ENCODE measurements at regions not wholly inside any gene's neighbourhood (a gene's known extent, or its start where the extent isn't known, plus 50 kb on each side); places are given as distances from the start of the nearest gene placed in this dataset.

- Histone ChIP-seq H3K4me1 (ENCODE audit: control insufficient read depth in 4 of 4, insufficient read depth in 4 of 4, low read length in 3 of 4) (peaks cover 0 to 6% (median 3%) of the 10 kb centered on the region in 4 donors), H3K27ac (ENCODE audit: low read depth in 1 of 2, low read length in 2 of 2) (no peak overlapping the region), H3K27me3 (ENCODE audit: control insufficient read depth in 4 of 4, insufficient read depth in 4 of 4, low read length in 3 of 4) (no peaks in the 10 kb centered on the region), H3K9ac (ENCODE audit: low read depth in 1 of 2, low read length in 2 of 2) (no peak overlapping the region), H3K4me3 (ENCODE audit: low read depth in 1 of 3, low read length in 3 of 3) (no peak overlapping the region), H3K9me3 (ENCODE audit: control insufficient read depth in 4 of 4, low read length in 3 of 4) (no peaks in the 10 kb centered on the region), H3K36me3 (ENCODE audit: control insufficient read depth in 4 of 4, insufficient read depth in 3 of 4, low read depth in 1 of 4, low read length in 3 of 4) (no peaks in the 10 kb centered on the region)
- no peak for DNase-seq (ENCODE audit: low spot score)
- TF ChIP-seq TAF1 (conservative IDR thresholded peaks at IDR 0.05) (no peak), HNF4A (conservative IDR thresholded peaks at IDR 0.05) (no peak), CTCF (IDR thresholded peaks at IDR 0.05; ENCODE audit: low read depth, low read length, missing input control) (no peak), RXRA (IDR thresholded peaks at IDR 0.05) (no peak), RAD21 (IDR thresholded peaks at IDR 0.05) (no peak), MAX (IDR thresholded peaks at IDR 0.05) (no peak), EGR1 (IDR thresholded peaks at IDR 0.05; ENCODE audit: low read depth in 2 of 2) (no peak), ATF3 (IDR thresholded peaks at IDR 0.05) (no peak), JUND (IDR thresholded peaks at IDR 0.05) (no peak), YY1 (IDR thresholded peaks at IDR 0.05) (no peak), HNF4G (IDR thresholded peaks at IDR 0.05) (no peak)
- WGBS, result 66% methylated on average over 13 of the region's 13 CpGs
Observed at GRCh38 chr14:103225476-103225875, 102.2 kb downstream of the TNFAIP2 start.

- no peaks in the 10 kb centered on the region for H3K4me1 ChIP-seq (ENCODE audit: control insufficient read depth in 4 of 4, insufficient read depth in 4 of 4, low read length in 3 of 4)
- no peak overlapping the region for H3K27ac ChIP-seq (ENCODE audit: low read depth in 1 of 2, low read length in 2 of 2)
- DNase-seq (ENCODE audit: low spot score), result no peak
- no peaks in the 10 kb centered on the region for H3K27me3 ChIP-seq (ENCODE audit: control insufficient read depth in 4 of 4, insufficient read depth in 4 of 4, low read length in 3 of 4)
- no peak overlapping the region for H3K4me3 ChIP-seq (ENCODE audit: low read depth in 1 of 3, low read length in 3 of 3)
- no peaks in the 10 kb centered on the region for H3K9me3 ChIP-seq (ENCODE audit: control insufficient read depth in 4 of 4, low read length in 3 of 4)
- no peaks in the 10 kb centered on the region for H3K36me3 ChIP-seq (ENCODE audit: control insufficient read depth in 4 of 4, insufficient read depth in 3 of 4, low read depth in 1 of 4, low read length in 3 of 4)
- TF ChIP-seq FOXA2 (IDR thresholded peaks at IDR 0.05) (no peak), YY1 (IDR thresholded peaks at IDR 0.05) (no peak), SP1 (IDR thresholded peaks at IDR 0.05) (no peak), JUND (IDR thresholded peaks at IDR 0.05) (no peak), NR2F2 (IDR thresholded peaks at IDR 0.05) (no peak), ZBTB33 (IDR thresholded peaks at IDR 0.05) (no peak), CTCF (IDR thresholded peaks at IDR 0.05; ENCODE audit: low read depth, low read length, missing input control) (no peak), HNF4A (conservative IDR thresholded peaks at IDR 0.05) (no peak), HNF4G (IDR thresholded peaks at IDR 0.05) (no peak), REST (IDR thresholded peaks at IDR 0.05) (no peak)
- H3K9ac ChIP-seq (ENCODE audit: low read depth in 1 of 2, low read length in 2 of 2), result no peak overlapping the region
- 78% methylated on average over 21 of the region's 21 CpGs for WGBS
Observed at GRCh38 chr14:103227094-103227768, 104.0 kb downstream of the TNFAIP2 start.

Data from liver (tissue), 8 donors.